ENCODE measurements at regions not wholly inside any gene's neighbourhood (a gene's known extent, or its start where the extent isn't known, plus 50 kb on each side); places are given as distances from the start of the nearest gene placed in this dataset.

DNA sequence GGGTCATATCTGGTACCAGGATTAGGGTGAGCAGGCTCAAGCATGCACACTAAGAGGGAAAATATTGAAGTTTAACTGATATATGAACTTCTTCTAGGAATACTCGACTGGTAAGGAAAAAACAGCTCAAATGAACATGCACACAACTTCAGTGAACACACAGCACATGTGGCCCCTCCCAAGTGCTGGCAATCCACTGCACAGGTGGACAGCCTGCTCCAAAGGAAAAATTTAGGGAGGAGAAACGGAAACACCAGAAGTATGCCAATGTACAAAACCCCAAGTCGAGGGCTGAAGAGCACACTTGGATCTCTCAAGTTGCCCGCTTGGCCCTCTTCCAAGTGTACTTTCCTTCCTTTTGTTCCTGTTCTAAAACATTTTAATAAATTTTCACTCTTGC is 205.0 kb upstream of the FAM47C start:
- Histone ChIP-seq H3K4me3 (no peak overlapping the region), H3K36me3 (ENCODE audit: low read depth) (no peaks in the 10 kb centered on the region), H3K4me1 (ENCODE audit: low read depth) (no peaks in the 10 kb centered on the region), H3K9me3 (no peaks in the 10 kb centered on the region)
- TF ChIP-seq, protein P1, sequence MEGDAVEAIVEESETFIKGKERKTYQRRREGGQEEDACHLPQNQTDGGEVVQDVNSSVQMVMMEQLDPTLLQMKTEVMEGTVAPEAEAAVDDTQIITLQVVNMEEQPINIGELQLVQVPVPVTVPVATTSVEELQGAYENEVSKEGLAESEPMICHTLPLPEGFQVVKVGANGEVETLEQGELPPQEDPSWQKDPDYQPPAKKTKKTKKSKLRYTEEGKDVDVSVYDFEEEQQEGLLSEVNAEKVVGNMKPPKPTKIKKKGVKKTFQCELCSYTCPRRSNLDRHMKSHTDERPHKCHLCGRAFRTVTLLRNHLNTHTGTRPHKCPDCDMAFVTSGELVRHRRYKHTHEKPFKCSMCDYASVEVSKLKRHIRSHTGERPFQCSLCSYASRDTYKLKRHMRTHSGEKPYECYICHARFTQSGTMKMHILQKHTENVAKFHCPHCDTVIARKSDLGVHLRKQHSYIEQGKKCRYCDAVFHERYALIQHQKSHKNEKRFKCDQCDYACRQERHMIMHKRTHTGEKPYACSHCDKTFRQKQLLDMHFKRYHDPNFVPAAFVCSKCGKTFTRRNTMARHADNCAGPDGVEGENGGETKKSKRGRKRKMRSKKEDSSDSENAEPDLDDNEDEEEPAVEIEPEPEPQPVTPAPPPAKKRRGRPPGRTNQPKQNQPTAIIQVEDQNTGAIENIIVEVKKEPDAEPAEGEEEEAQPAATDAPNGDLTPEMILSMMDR (IDR thresholded peaks at IDR 0.05): no peak
- ATAC-seq (no peak), DNase-seq (no peak)
- intact Hi-C loops (cut with DNase I, micrococcal nuclease): no loop called here

DNA sequence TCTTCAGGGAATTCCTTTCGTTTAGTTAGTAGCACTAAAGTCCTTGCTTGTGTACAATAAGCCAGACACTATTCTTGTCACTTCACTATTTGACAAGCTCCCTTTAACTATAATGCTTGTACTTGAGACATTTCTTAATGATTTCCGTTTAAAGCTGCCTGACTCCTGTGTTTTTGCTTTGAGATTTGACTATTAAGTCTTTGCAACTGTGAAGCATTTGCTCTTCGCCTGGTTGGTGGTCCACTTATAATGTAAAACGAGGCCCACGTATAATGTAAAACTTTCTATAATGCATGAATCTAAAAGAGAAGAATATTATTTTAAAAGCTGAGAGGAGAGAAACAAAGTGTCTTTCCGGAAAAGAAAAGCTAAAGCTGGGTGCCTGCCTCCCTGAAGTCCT is 204.1 kb upstream of the FAM47C start:
- Histone ChIP-seq H3K4me1 (ENCODE audit: low read depth) (no peaks in the 10 kb centered on the region), H3K36me3 (ENCODE audit: low read depth) (no peaks in the 10 kb centered on the region), H3K9me3 (no peaks in the 10 kb centered on the region), H3K4me3 (no peak overlapping the region)
- DNase-seq (no peak), ATAC-seq (no peak)
- intact Hi-C loops (cut with DNase I, micrococcal nuclease): no loop called here
- TF ChIP-seq, protein P1 (IDR thresholded peaks at IDR 0.05): no peak

- peak; percentile 75 for ATAC-seq
- Histone ChIP-seq H3K4me1 (ENCODE audit: low read depth) (no peaks in the 10 kb centered on the region), H3K36me3 (ENCODE audit: low read depth) (no peaks in the 10 kb centered on the region), H3K9me3 (no peaks in the 10 kb centered on the region), H3K4me3 (no peak overlapping the region)
- no peak for DNase-seq
- intact Hi-C loops (cut with DNase I, micrococcal nuclease): no loop called here
- TF ChIP-seq, protein P1 (IDR thresholded peaks at IDR 0.05): no peak
Observed at GRCh38 chrX:36844857-36845256, 163.3 kb upstream of the FAM47C start.

DNA sequence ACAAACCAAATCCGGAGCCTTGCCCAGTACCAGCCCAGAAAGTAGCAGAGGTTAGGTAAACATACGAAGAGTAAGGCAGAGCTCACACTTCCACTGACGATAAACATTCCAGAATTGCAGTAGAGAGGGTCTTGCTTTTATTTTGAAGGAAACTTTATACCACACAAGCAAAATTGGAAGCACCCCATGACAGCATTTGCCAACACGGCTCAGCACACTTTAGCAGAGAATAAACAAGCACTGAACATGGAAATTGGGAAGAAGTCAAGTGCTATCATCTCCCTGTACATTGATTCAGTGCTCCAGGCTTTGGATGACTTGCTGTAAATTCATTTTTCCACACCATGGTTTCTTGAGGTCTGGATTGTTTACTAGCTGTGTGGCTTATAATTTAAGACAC is 160.7 kb upstream of the FAM47C start:
- Histone ChIP-seq H3K36me3 (ENCODE audit: low read depth) (no peaks in the 10 kb centered on the region), H3K9me3 (no peaks in the 10 kb centered on the region), H3K4me3 (no peak overlapping the region), H3K4me1 (ENCODE audit: low read depth) (no peaks in the 10 kb centered on the region)
- ATAC-seq (no peak), DNase-seq (no peak)
- TF ChIP-seq, protein P1 (IDR thresholded peaks at IDR 0.05): no peak
- intact Hi-C loops (cut with DNase I, micrococcal nuclease): no loop called here

DNA sequence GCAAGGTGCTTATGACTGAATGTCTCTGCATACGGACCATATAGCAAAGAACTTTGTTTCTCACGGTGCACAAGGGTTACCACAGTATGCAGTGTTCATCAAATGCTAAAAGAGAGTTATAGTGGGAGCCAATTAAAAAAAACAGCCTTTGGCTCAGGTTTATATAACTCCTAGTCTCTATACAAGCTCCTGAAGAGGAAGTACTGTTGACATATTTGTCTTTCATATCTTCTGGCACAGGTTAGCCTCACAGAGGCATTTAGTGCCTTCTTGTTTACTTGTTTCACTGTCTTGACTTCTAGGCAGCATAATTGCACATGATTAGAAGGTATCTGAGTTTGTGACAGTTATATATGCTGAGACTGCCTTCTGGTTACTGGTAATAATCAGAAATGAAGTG is 158.8 kb upstream of the FAM47C start:
- Histone ChIP-seq H3K9me3 (no peaks in the 10 kb centered on the region), H3K4me1 (ENCODE audit: low read depth) (no peaks in the 10 kb centered on the region), H3K4me3 (no peak overlapping the region), H3K36me3 (ENCODE audit: low read depth) (no peaks in the 10 kb centered on the region)
- peak in 1 of 3 donors; percentile 3 for DNase-seq
- intact Hi-C loops (cut with DNase I, micrococcal nuclease): no loop called here
- peak; percentile 90 for ATAC-seq
- TF ChIP-seq, protein P1 (IDR thresholded peaks at IDR 0.05): no peak

DNA sequence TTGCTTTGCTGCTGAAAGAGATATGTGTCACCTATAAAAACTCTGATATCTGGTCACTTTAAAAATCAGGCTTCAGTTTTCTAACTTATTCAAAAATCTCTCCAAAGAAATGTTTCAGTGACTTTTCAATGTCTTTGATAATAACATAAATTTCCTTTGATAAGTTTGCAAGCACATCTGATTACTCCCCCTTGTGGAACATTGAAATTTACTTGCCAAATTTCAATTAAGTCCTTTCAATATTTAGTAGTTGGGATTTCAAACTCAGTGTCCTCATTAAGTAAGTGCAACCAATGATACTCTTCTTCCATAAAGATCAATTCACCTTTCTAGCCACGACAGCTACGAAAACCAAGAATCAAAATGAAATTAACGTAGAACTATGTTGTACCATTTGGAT is 151.3 kb upstream of the FAM47C start:
- Histone ChIP-seq H3K4me1 (ENCODE audit: low read depth) (no peaks in the 10 kb centered on the region), H3K9me3 (no peaks in the 10 kb centered on the region), H3K4me3 (no peak overlapping the region), H3K36me3 (ENCODE audit: low read depth) (no peaks in the 10 kb centered on the region)
- ATAC-seq (no peak), DNase-seq (no peak)
- TF ChIP-seq, protein P1 (IDR thresholded peaks at IDR 0.05): no peak
- intact Hi-C loops (cut with DNase I, micrococcal nuclease): no loop called here
